Osteoblast (primary cell): ENCODE measurements at regions not wholly inside any gene's neighbourhood (a gene's known extent, or its start where the extent isn't known, plus 50 kb on each side); places are given as distances from the start of the nearest gene placed in this dataset.
"Not testable (repeated sequence)": the region's sequence is repeated elsewhere in the genome, so short reads cannot be mapped to it uniquely, and the experiment has no call there.

Experiments
- DNase-seq: peaks from one replicate; pipeline ENCODE4 v3.0.0; 2011; ENCODE audit warnings: low spot score, mixed read lengths; ENCODE audit not compliant: insufficient read length; ENCODE audit errors: missing footprints
- H2AFZ ChIP-seq: 2 replicates; pipeline ENCODE4 v1.6.0; 2011; ENCODE audit warnings: mild to moderate bottlenecking, low read length
- H3K27ac ChIP-seq: 2 replicates; pipeline ENCODE4 v1.5.1; 2011; ENCODE audit warnings: mild to moderate bottlenecking, low read depth, low read length, moderate library complexity
- H3K27me3 ChIP-seq: 2 replicates; pipeline ENCODE4 v1.6.0; 2012; ENCODE audit warnings: mild to moderate bottlenecking, control low read depth, inconsistent platforms, low read length, moderate library complexity; ENCODE audit not compliant: insufficient read depth
- H3K36me3 ChIP-seq: 2 replicates; pipeline ENCODE4 v1.5.1; 2011; ENCODE audit warnings: mild to moderate bottlenecking, low read length, control low read depth, moderate library complexity; ENCODE audit not compliant: insufficient read depth
- H3K4me1 ChIP-seq: 2 replicates; pipeline ENCODE4 v1.5.1; 2011; ENCODE audit warnings: mild to moderate bottlenecking, low read length, control low read depth, moderate library complexity; ENCODE audit not compliant: insufficient read depth
- H3K4me2 ChIP-seq: 2 replicates; pipeline ENCODE4 v1.6.0; 2011; ENCODE audit warnings: mild to moderate bottlenecking, low read length; ENCODE audit not compliant: insufficient read depth
- H3K4me3 ChIP-seq: fragments of 200-600 bp; sonication (generic); 3 replicates; pipeline ENCODE4 v1.5.1; 2012; ENCODE audit warnings: mild to moderate bottlenecking, low read length, inconsistent platforms; ENCODE audit not compliant: insufficient read depth
- H3K79me2 ChIP-seq: 2 replicates; pipeline ENCODE4 v1.6.0; 2012; ENCODE audit warnings: mild to moderate bottlenecking, low read length, control low read depth, inconsistent platforms; ENCODE audit not compliant: insufficient read depth
- H3K9me3 ChIP-seq: 2 replicates; pipeline ENCODE4 v1.5.1; 2011; ENCODE audit warnings: low read depth, low read length, control low read depth
- H4K20me1 ChIP-seq: 2 replicates; pipeline ENCODE4 v1.6.0; 2012; ENCODE audit warnings: mild to moderate bottlenecking, low read length, control low read depth; ENCODE audit not compliant: insufficient read depth
- CTCF ChIP-seq: IDR thresholded peaks from 2 replicates; pipeline ENCODE4 v1.5.1; 2011; ENCODE audit warnings: mild to moderate bottlenecking, low read depth, low read length, moderate library complexity; ENCODE audit errors: extremely low read depth

- no peaks in the 10 kb centered on the region for H3K9me3 ChIP-seq
- H2AFZ ChIP-seq, result no peak overlapping the region
- no peaks in the 10 kb centered on the region for H3K27me3 ChIP-seq
- H3K79me2 ChIP-seq, result no peaks in the 10 kb centered on the region
- no peak overlapping the region for H3K4me3 ChIP-seq
- H3K4me2 ChIP-seq, result no peak overlapping the region
- no peaks in the 10 kb centered on the region for H4K20me1 ChIP-seq
- peak; percentile 84 for DNase-seq
- no peaks in the 10 kb centered on the region for H3K36me3 ChIP-seq
- peaks cover 28% of the 10 kb centered on the region for H3K4me1 ChIP-seq
- TF ChIP-seq CTCF, result no peak
- H3K27ac ChIP-seq, result peak overlapping the region; percentile 57
Observed at GRCh38 chr12:67716817-67717216, 68.3 kb downstream of the DYRK2 start.

GRCh38 chr12:67719303-67719702 is 70.8 kb downstream of the DYRK2 start:
- not testable (repeated sequence) for H3K4me2 ChIP-seq, DNase-seq
- H3K4me1 ChIP-seq, result peaks cover 32% of the 10 kb centered on the region

GRCh38 chr12:67720351-67720856 is 71.9 kb downstream of the DYRK2 start:
- no peak for TF ChIP-seq CTCF

More at GRCh38 chr12:67719303-67719702, 70.8 kb downstream of the DYRK2 start:
- H3K36me3 ChIP-seq, H3K4me3 ChIP-seq, H3K27me3 ChIP-seq, H4K20me1 ChIP-seq, H2AFZ ChIP-seq, H3K27ac ChIP-seq, H3K9me3 ChIP-seq, H3K79me2 ChIP-seq: not testable (repeated sequence)

GRCh38 chr12:67721248-67721647 is 72.7 kb downstream of the DYRK2 start:
- Histone ChIP-seq H3K4me2 (no peak overlapping the region), H3K9me3 (no peaks in the 10 kb centered on the region), H4K20me1 (no peaks in the 10 kb centered on the region), H3K79me2 (no peaks in the 10 kb centered on the region), H3K4me3 (no peak overlapping the region), H3K4me1 (peaks cover 27% of the 10 kb centered on the region), H3K36me3 (no peaks in the 10 kb centered on the region), H3K27ac (no peak overlapping the region), H3K27me3 (no peaks in the 10 kb centered on the region), H2AFZ (no peak overlapping the region)
- DNase-seq, result peak; percentile 75
- no peak for TF ChIP-seq CTCF

More at GRCh38 chr12:67720351-67720856, 71.9 kb downstream of the DYRK2 start:
- Histone ChIP-seq H3K4me3 (no peak overlapping the region), H3K9me3 (no peaks in the 10 kb centered on the region), H3K4me1 (peaks cover 32% of the 10 kb centered on the region), H2AFZ (no peak overlapping the region), H3K4me2 (no peak overlapping the region), H3K27me3 (no peaks in the 10 kb centered on the region), H3K27ac (no peak overlapping the region), H3K79me2 (no peaks in the 10 kb centered on the region), H3K36me3 (no peaks in the 10 kb centered on the region), H4K20me1 (no peaks in the 10 kb centered on the region)
- DNase-seq, result peak; percentile 37
